ENCODE measurements at regions not wholly inside any gene's neighbourhood (a gene's known extent, or its start where the extent isn't known, plus 50 kb on each side); places are given as distances from the start of the nearest gene placed in this dataset.

- no peak for TF ChIP-seq CTCF (conservative IDR thresholded peaks at IDR 0.05)
- TF ChIP-seq ZFX (IDR thresholded peaks at IDR 0.05): no peak
Measured at GRCh38 chr18:65411061-65411460, 339.8 kb upstream of the CDH7 start.
